HG02642 (cell line): ENCODE measurements at regions not wholly inside any gene's neighbourhood (a gene's known extent, or its start where the extent isn't known, plus 50 kb on each side); places are given as distances from the start of the nearest gene placed in this dataset.
"Not testable (repeated sequence)": the region's sequence is repeated elsewhere in the genome, so short reads cannot be mapped to it uniquely, and the experiment has no call there.

Experiments
- ATAC-seq: cut with Tn5 transposase; IDR thresholded peaks from one replicate; pipeline ENCODE4 v1.9.1; 2021; ENCODE audit warnings: mild to moderate bottlenecking; ENCODE audit not compliant: unreplicated experiment, poor library complexity

GRCh38 chr2:215835657-215836056 lies 177.7 kb downstream of the MREG start:
- no peak for ATAC-seq

GRCh38 chr2:215835231-215835630 lies 178.1 kb downstream of the MREG start:
- no peak for ATAC-seq

- ATAC-seq: no peak
These were observed 179.7 kb downstream of the MREG start for GRCh38 chr2:215833531-215834162.

GRCh38 chr2:215832791-215833190 lies 180.6 kb downstream of the MREG start:
- no peak for ATAC-seq

- ATAC-seq: no peak
These were observed 181.9 kb downstream of the MREG start for GRCh38 chr2:215831296-215831913.

- ATAC-seq: no peak
These were observed 183.0 kb downstream of the MREG start for GRCh38 chr2:215830304-215830703.

GRCh38 chr2:215829261-215829660 lies 184.1 kb downstream of the MREG start:
- no peak for ATAC-seq

GRCh38 chr2:215828528-215829184 lies 184.7 kb downstream of the MREG start:
- ATAC-seq: peak; percentile 95

GRCh38 chr2:215826838-215827441 lies 186.4 kb downstream of the MREG start:
- ATAC-seq: no peak

GRCh38 chr2:215826376-215826775 lies 187.0 kb downstream of the MREG start:
- ATAC-seq: no peak

- no peak for ATAC-seq
These were observed 187.6 kb downstream of the MREG start for GRCh38 chr2:215825707-215826106.

GRCh38 chr2:215821298-215821697 lies 192.1 kb downstream of the MREG start:
- not testable (repeated sequence) for ATAC-seq

GRCh38 chr2:215819713-215820112 lies 193.6 kb downstream of the MREG start:
- ATAC-seq: not testable (repeated sequence)

- no peak for ATAC-seq
These were observed 196.3 kb downstream of the MREG start for GRCh38 chr2:215817046-215817445.

GRCh38 chr2:215816424-215816823 lies 196.9 kb downstream of the MREG start:
- ATAC-seq: no peak

- ATAC-seq: no peak
These were observed 197.4 kb downstream of the MREG start for GRCh38 chr2:215815960-215816359.

- no peak for ATAC-seq
These were observed 200.4 kb downstream of the MREG start for GRCh38 chr2:215812966-215813365.

- ATAC-seq: peak; percentile 96
These were observed 201.7 kb downstream of the MREG start for GRCh38 chr2:215811409-215812345.

GRCh38 chr2:215811003-215811402 lies 202.3 kb downstream of the MREG start:
- peak; percentile 21 for ATAC-seq

GRCh38 chr2:215808996-215809395 lies 204.4 kb downstream of the MREG start:
- ATAC-seq: no peak
